ENCODE measurements at regions not wholly inside any gene's neighbourhood (a gene's known extent, or its start where the extent isn't known, plus 50 kb on each side); places are given as distances from the start of the nearest gene placed in this dataset.

DNA sequence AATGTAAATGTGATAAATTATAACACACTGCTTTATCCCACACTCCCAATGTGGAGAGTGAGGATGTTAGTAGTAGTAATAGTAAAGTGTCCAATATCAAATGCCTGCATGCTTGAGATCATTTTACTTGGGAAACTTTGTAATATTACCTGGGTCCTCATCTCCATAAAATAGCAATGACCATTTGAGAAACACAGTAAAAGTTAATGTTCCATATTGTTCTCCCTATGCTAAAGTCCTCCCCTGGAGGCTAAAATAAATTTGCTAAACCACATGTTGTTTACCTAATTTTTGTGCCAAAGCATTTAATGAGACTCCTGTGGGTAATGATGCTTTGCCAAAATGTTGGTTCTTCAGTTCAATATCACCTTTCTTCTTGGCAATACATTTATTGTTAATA, 291.2 kb downstream of the CDH10 start:
- H3K4me3 ChIP-seq, result no peak overlapping the region
- CTCF ChIA-PET, result no interaction called here
- no peak overlapping the region for H3K27ac ChIP-seq
- no peaks in the 10 kb centered on the region for H3K9me3 ChIP-seq
- POLR2A ChIA-PET, result no interaction called here
- no peaks in the 10 kb centered on the region for H3K4me1 ChIP-seq
- H3K4me2 ChIP-seq, result no peak overlapping the region
- TF ChIP-seq NPAS2 (CRISPR knock-in tag; IDR thresholded peaks at IDR 0.05; ENCODE audit: borderline replicate concordance) (no peak), GATA3 (IDR thresholded peaks at IDR 0.05; ENCODE audit: borderline replicate concordance) (no peak), RAD21 (conservative IDR thresholded peaks at IDR 0.05 in 1 of 2, IDR thresholded peaks at IDR 0.05 in 1 of 2) (no peak), RCOR1 (IDR thresholded peaks at IDR 0.05; ENCODE audit: low read depth, low read length) (no peak), SMC3 (IDR thresholded peaks at IDR 0.05) (no peak), HOXB13 (CRISPR knock-in tag; IDR thresholded peaks at IDR 0.05; ENCODE audit: low read depth) (no peak), CEBPB (IDR thresholded peaks at IDR 0.05) (no peak), FOXS1 (CRISPR knock-in tag; IDR thresholded peaks at IDR 0.05) (no peak), NFE2L2 (conservative IDR thresholded peaks at IDR 0.05; ENCODE audit: low read length) (no peak)
- TF ChIP-seq, protein P1, sequence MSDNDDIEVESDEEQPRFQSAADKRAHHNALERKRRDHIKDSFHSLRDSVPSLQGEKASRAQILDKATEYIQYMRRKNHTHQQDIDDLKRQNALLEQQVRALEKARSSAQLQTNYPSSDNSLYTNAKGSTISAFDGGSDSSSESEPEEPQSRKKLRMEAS (IDR thresholded peaks at IDR 0.05), result no peak
- ATAC-seq (no peak), DNase-seq (ENCODE audit: low read depth in 1 of 2, low spot score in 1 of 2) (no peak), FAIRE-seq (no peak)

DNA sequence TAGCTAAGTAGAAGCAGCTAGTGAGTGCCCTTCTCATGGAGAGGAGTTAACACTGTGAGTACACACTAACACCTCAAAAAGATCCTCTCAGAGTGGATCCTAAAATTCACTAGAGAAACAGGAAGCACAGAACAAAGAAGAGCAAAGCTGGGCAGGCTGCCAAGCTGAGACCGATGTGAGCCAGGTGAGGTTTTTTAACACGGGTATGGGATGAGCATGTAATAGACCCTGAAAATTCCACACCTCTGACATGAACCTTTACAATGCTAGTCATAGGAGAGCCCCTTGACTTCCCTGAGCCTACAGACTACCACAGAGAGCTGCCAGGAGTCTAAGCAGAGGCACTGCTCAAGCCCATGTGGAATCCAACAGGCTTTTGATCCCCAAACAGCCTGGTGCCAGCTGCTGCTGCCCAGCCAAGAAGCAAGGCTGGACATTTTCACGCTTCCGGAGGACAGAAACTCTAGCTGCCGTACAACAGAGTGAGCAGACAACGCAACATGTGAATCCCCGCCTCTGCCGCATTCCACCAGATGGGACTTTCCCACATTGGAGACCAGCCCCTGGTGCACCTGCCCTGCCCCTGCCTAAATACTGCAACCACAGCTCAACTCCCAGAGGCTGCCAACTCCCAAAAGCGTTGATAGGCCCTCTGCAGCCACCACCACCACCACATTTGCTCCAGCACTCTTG, 280.8 kb downstream of the CDH10 start:
- H3K4me3 ChIP-seq, result no peak overlapping the region
- 69% methylated on average over 9 of the region's 9 CpGs for WGBS (ENCODE audit: missing lambda C conversion rate)
- CTCF ChIA-PET, result no interaction called here
- TF ChIP-seq KDM5A (IDR thresholded peaks at IDR 0.05) (no peak), NR3C1 (IDR thresholded peaks at IDR 0.05) (no peak), CHD4 (IDR thresholded peaks at IDR 0.05; ENCODE audit: borderline replicate concordance) (no peak), RFX5 (IDR thresholded peaks at IDR 0.05) (no peak), RCOR1 (IDR thresholded peaks at IDR 0.05; ENCODE audit: low read depth, low read length) (no peak), ZC3H11A (IDR thresholded peaks at IDR 0.05) (no peak), MAZ (IDR thresholded peaks at IDR 0.05; ENCODE audit: borderline replicate concordance, low read depth, low read length) (no peak), ZFP36 (IDR thresholded peaks at IDR 0.05; ENCODE audit: borderline replicate concordance, partially characterized antibody) (no peak), RNF2 (IDR thresholded peaks at IDR 0.05; ENCODE audit: borderline replicate concordance, low read depth) (no peak), POLR2A (IDR thresholded peaks at IDR 0.05; ENCODE audit: low read length) (no peak), ZNF302 (CRISPR knock-in tag; IDR thresholded peaks at IDR 0.05) (no peak), CEBPB (IDR thresholded peaks at IDR 0.05) (no peak)
- TF ChIP-seq, protein P2, sequence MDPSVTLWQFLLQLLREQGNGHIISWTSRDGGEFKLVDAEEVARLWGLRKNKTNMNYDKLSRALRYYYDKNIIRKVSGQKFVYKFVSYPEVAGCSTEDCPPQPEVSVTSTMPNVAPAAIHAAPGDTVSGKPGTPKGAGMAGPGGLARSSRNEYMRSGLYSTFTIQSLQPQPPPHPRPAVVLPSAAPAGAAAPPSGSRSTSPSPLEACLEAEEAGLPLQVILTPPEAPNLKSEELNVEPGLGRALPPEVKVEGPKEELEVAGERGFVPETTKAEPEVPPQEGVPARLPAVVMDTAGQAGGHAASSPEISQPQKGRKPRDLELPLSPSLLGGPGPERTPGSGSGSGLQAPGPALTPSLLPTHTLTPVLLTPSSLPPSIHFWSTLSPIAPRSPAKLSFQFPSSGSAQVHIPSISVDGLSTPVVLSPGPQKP (IDR thresholded peaks at IDR 0.05; ENCODE audit: low read depth, low read length), result no peak
- TF ChIP-seq, protein P3, sequence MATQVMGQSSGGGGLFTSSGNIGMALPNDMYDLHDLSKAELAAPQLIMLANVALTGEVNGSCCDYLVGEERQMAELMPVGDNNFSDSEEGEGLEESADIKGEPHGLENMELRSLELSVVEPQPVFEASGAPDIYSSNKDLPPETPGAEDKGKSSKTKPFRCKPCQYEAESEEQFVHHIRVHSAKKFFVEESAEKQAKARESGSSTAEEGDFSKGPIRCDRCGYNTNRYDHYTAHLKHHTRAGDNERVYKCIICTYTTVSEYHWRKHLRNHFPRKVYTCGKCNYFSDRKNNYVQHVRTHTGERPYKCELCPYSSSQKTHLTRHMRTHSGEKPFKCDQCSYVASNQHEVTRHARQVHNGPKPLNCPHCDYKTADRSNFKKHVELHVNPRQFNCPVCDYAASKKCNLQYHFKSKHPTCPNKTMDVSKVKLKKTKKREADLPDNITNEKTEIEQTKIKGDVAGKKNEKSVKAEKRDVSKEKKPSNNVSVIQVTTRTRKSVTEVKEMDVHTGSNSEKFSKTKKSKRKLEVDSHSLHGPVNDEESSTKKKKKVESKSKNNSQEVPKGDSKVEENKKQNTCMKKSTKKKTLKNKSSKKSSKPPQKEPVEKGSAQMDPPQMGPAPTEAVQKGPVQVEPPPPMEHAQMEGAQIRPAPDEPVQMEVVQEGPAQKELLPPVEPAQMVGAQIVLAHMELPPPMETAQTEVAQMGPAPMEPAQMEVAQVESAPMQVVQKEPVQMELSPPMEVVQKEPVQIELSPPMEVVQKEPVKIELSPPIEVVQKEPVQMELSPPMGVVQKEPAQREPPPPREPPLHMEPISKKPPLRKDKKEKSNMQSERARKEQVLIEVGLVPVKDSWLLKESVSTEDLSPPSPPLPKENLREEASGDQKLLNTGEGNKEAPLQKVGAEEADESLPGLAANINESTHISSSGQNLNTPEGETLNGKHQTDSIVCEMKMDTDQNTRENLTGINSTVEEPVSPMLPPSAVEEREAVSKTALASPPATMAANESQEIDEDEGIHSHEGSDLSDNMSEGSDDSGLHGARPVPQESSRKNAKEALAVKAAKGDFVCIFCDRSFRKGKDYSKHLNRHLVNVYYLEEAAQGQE (IDR thresholded peaks at IDR 0.05), result no peak
- TF ChIP-seq, protein P4, sequence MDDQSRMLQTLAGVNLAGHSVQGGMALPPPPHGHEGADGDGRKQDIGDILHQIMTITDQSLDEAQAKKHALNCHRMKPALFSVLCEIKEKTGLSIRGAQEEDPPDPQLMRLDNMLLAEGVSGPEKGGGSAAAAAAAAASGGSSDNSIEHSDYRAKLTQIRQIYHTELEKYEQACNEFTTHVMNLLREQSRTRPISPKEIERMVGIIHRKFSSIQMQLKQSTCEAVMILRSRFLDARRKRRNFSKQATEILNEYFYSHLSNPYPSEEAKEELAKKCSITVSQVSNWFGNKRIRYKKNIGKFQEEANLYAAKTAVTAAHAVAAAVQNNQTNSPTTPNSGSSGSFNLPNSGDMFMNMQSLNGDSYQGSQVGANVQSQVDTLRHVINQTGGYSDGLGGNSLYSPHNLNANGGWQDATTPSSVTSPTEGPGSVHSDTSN (IDR thresholded peaks at IDR 0.05), result no peak
- TF ChIP-seq, protein P5, sequence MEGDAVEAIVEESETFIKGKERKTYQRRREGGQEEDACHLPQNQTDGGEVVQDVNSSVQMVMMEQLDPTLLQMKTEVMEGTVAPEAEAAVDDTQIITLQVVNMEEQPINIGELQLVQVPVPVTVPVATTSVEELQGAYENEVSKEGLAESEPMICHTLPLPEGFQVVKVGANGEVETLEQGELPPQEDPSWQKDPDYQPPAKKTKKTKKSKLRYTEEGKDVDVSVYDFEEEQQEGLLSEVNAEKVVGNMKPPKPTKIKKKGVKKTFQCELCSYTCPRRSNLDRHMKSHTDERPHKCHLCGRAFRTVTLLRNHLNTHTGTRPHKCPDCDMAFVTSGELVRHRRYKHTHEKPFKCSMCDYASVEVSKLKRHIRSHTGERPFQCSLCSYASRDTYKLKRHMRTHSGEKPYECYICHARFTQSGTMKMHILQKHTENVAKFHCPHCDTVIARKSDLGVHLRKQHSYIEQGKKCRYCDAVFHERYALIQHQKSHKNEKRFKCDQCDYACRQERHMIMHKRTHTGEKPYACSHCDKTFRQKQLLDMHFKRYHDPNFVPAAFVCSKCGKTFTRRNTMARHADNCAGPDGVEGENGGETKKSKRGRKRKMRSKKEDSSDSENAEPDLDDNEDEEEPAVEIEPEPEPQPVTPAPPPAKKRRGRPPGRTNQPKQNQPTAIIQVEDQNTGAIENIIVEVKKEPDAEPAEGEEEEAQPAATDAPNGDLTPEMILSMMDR (IDR thresholded peaks at IDR 0.05), result no peak
- POLR2A ChIA-PET, result no interaction called here
- H3K4me2 ChIP-seq, result no peak overlapping the region
- ATAC-seq (no peak), DNase-seq (ENCODE audit: low read depth in 1 of 2, low spot score in 1 of 2) (no peak), FAIRE-seq (no peak)
- H3K9me3 ChIP-seq, result no peaks in the 10 kb centered on the region
- no peaks in the 10 kb centered on the region for H3K4me1 ChIP-seq
- no peak overlapping the region for H3K27ac ChIP-seq
